Duodenal mucosa (tissue), 2 donors: ENCODE measurements at regions not wholly inside any gene's neighbourhood (a gene's known extent, or its start where the extent isn't known, plus 50 kb on each side); places are given as distances from the start of the nearest gene placed in this dataset.
A peak's percentile ranks its signal among the peaks of the same experiment; 100 is the strongest.

Experiments
- H3K27ac ChIP-seq: one replicate; pipeline ENCODE4 v1.7.0; 2013; ENCODE audit warnings: low read depth, low read length
- H3K27me3 ChIP-seq, 2 donors: one replicate each; pipeline ENCODE4 v1.7.0; 2013; ENCODE audit warnings: low read length in 2 of 2, control low read depth in 1 of 2; ENCODE audit not compliant: insufficient read depth in 2 of 2, control insufficient read depth in 1 of 2
- H3K36me3 ChIP-seq, 2 donors: one replicate each; pipeline ENCODE4 v1.7.0; 2013; ENCODE audit warnings: low read length in 2 of 2, control low read depth in 1 of 2; ENCODE audit not compliant: insufficient read depth in 2 of 2, control insufficient read depth in 1 of 2
- H3K4me1 ChIP-seq, 2 donors: one replicate each; pipeline ENCODE4 v1.7.0; 2013; ENCODE audit warnings: low read length in 2 of 2, control low read depth in 1 of 2; ENCODE audit not compliant: insufficient read depth in 2 of 2, control insufficient read depth in 1 of 2
- H3K4me3 ChIP-seq, 2 donors: one replicate each; pipeline ENCODE4 v1.7.0; 2013; ENCODE audit warnings: low read length in 2 of 2, low read depth in 1 of 2
- H3K9ac ChIP-seq, 2 donors: one replicate each; pipeline ENCODE4 v1.7.0; 2013; ENCODE audit warnings: low read length in 2 of 2, low read depth in 1 of 2
- H3K9me3 ChIP-seq, 2 donors: one replicate each; pipeline ENCODE4 v1.7.0; 2013; ENCODE audit warnings: low read length in 2 of 2, control low read depth in 1 of 2; ENCODE audit not compliant: control insufficient read depth in 1 of 2

DNA sequence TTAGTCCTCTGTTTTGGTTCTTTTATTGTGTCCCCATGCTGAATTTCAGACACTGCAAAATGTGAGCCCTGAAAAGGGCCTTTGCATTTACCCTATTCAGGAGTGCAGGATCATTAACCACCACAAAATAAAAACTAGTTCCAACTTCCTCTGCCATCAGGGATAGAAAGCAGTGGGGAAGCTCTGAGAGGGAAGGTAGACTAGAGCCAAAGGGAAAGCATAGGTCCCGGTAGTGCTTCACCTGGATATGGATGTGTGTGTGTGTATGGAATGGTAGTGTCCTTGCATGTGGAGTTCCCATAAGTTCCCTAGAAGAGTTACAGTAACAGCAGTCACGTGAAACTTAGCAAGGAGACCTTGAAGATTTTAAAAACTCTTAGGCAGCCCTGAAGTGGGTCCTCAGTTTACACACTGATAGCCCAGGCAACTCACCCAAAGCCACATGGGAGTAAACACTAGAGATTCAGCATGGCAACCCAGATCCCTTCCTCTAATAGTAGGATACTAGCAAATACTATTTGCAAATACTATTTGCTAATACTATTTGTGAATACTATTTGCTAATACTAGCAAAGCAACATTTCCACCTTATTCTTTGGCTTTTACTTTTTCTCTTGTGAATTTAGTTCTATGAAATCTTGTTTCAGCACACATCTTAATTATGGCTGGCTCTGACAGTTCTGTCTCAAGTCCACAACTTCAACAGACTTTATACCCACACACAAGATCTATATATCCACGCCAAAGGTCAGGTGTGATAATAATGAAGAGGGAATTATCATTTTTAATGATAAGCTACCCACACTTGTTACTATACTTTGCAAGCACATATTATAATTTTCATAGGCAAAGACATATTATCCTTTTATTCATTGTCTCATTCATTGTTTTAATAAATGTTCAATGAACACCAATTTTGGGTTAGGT lies 70.4 kb upstream of the IFNE start:
- H3K27ac ChIP-seq, result no peak overlapping the region
- peaks cover 2 to 6% of the 10 kb centered on the region in 2 donors for H3K27me3 ChIP-seq
- H3K9ac ChIP-seq, result no peak overlapping the region
- H3K9me3 ChIP-seq, result no peaks in the 10 kb centered on the region
- H3K4me1 ChIP-seq, result peaks cover 49 to 54% of the 10 kb centered on the region in 2 donors
- peak overlapping the region; percentile 18 to 37 for H3K4me3 ChIP-seq
- H3K36me3 ChIP-seq, result no peaks in the 10 kb centered on the region

DNA sequence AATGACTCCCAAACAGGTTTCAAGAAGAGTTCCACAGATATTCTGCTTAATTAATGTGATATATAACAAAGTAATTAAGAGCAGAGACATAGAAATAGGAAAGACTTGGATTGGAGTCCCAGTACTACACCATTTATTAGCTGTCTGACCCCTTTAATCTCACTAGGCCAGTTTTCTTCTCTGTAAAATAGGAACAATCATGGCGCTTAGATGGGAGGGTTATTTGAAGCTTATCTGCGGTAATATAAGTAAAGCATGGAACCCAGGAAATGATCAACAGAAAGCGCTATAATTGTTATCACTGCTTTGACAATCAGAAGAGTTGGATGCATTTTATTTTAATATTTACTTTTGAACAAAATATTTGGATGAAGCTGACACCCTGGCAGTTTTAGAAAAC lies 71.3 kb upstream of the IFNE start:
- Histone ChIP-seq H3K27ac (no peak overlapping the region), H3K9ac (no peak overlapping the region), H3K4me1 (peaks cover 44 to 45% of the 10 kb centered on the region in 2 donors), H3K27me3 (peaks cover 2 to 14% of the 10 kb centered on the region in 2 donors), H3K9me3 (no peaks in the 10 kb centered on the region), H3K4me3 (no peak overlapping the region), H3K36me3 (no peaks in the 10 kb centered on the region)

DNA sequence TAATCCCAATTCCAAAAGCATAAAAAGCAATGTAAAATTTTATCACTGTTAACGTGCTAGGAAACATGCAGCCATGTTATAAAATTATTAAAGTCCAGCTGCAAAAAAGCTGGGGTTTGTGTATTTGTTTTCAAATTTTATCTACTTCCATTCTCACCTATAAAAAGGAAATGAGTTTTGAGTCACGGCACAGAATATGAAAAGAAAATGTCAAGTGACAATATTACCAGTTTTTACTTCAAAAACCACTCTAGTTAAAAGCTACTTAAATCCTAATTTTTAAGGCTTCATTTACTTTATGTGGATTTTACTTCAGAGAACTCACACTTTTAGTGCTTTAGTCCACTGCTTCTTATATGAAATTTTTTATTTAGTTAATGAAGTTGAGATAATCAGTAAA lies 72.7 kb upstream of the IFNE start:
- Histone ChIP-seq H3K9ac (peak overlapping the region in 1 of 2 donors; percentile 10), H3K27me3 (peaks cover 5 to 16% of the 10 kb centered on the region in 2 donors), H3K27ac (no peak overlapping the region)

DNA sequence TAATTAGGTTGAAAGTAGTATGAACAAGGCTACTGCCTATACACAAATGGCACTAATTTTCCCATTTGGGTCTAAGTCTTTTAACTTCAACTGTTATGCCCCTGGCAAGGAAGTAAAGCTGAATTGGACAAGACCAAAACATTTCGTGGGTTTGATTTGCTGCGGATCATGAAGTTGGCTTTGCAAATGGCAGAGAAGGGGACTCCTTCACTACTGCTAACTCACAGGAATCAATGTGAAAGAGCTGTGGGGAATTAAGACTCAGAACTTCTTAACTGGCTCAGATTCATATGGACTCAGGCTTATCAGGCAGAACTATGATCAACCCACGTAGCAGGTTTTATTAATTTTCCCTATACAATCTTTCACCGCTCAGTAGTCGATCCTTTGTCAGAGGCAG lies 73.8 kb upstream of the IFNE start:
- H3K9ac ChIP-seq, result peak overlapping the region; percentile 61 to 63
- no peak overlapping the region for H3K27ac ChIP-seq
- H3K4me1 ChIP-seq, result peaks cover 22 to 23% of the 10 kb centered on the region in 2 donors
- no peaks in the 10 kb centered on the region for H3K36me3 ChIP-seq
- peak overlapping the region; percentile 57 to 69 for H3K4me3 ChIP-seq
- H3K27me3 ChIP-seq, result peaks cover 13 to 16% of the 10 kb centered on the region in 2 donors
- no peaks in the 10 kb centered on the region for H3K9me3 ChIP-seq

More for the DNA sequence above, 72.7 kb upstream of the IFNE start:
- Histone ChIP-seq H3K4me1 (peaks cover 32 to 33% of the 10 kb centered on the region in 2 donors), H3K9me3 (no peaks in the 10 kb centered on the region), H3K36me3 (no peaks in the 10 kb centered on the region), H3K4me3 (peak overlapping the region in 1 of 2 donors; percentile 57)

DNA sequence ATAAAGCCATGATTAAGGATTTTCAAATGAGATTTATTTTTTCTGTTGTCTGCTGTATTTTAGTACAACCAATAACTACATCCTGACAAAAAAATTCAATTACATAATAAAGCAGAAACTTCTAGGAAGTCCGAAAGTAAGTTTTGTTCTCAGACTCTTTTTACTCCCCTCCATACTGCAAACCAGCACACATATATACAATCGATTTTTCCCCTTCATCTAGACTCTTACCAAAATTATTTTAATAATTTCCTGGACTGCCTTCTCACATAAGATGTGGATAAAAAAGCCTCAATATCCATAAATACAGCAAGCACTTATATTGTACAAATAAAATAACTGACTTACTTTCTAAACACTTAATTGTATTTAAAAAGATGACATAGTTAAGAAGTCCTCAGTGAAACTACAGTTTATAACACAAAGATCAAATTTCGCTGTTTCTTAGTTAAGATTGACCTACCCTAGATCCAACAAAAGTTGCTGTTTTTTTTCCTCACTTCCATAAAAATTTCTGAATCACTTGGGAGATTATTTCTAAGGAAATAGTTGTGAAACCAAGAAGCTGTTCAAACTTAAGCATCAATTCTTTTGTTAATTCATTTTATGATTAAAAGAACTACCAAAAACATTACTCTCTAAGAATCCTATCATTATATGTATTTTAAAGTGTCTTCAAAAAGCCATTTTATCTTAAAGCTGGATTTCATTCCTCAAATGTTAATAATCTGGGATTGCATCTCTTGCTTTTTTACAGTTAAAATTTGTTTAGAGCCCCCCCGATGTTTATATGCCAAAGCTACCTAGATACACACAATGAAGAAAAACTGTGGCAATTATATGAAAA lies 74.7 kb upstream of the IFNE start:
- Histone ChIP-seq H3K27me3 (peaks cover 13 to 16% of the 10 kb centered on the region in 2 donors), H3K4me1 (peaks cover 14 to 15% of the 10 kb centered on the region in 2 donors), H3K4me3 (peak overlapping the region; percentile 69 to 83), H3K9ac (peak overlapping the region; percentile 41 to 89), H3K36me3 (no peaks in the 10 kb centered on the region), H3K27ac (no peak overlapping the region), H3K9me3 (no peaks in the 10 kb centered on the region)

DNA sequence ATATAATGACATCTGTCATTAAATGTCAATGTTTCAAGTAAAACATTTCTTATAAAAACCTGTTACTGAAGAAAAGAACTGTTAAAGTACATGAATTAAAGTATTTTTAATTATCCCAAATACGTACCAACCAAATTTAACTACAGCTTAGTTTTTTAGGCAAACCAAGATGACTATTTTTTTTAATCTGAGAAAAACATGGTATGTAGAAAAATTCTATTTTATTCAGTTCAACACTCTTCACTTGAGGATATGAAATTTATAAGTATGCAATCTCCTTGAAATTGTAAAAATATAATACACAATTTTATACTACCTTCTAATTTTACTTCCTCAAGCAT lies 75.3 kb upstream of the IFNE start:
- Histone ChIP-seq H3K9ac (peak overlapping the region in 1 of 2 donors; percentile 89), H3K9me3 (no peaks in the 10 kb centered on the region)

DNA sequence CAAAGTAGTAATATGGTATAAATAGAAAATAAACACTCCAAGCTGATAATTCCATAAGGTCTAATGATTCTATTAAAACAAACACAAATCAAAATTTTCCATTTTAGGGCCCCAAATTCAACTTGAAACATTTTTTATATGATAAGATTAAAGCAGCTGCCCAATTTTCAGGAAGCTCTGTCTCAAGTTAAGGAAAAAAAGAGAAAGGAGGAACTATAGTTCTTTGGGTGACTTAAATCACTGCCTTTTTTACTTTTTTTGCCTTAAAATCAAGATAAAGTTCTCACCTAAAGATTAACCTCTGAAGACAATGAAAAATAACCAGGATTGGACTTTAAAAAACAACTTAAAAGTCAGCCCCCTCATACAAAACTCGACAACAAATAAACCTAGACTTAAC lies 76.0 kb upstream of the IFNE start:
- Histone ChIP-seq H3K9ac (peak overlapping the region; percentile 36 to 89), H3K36me3 (no peaks in the 10 kb centered on the region), H3K27ac (no peak overlapping the region), H3K4me1 (peaks cover 2 to 4% of the 10 kb centered on the region in 2 donors), H3K4me3 (peak overlapping the region; percentile 69 to 83), H3K27me3 (peaks cover 13 to 16% of the 10 kb centered on the region in 2 donors), H3K9me3 (no peaks in the 10 kb centered on the region)

More for the DNA sequence above, 75.3 kb upstream of the IFNE start:
- Histone ChIP-seq H3K27me3 (peaks cover 13 to 16% of the 10 kb centered on the region in 2 donors), H3K4me3 (peak overlapping the region; percentile 69 to 83), H3K36me3 (no peaks in the 10 kb centered on the region), H3K4me1 (peaks cover 8 to 10% of the 10 kb centered on the region in 2 donors), H3K27ac (no peak overlapping the region)

DNA sequence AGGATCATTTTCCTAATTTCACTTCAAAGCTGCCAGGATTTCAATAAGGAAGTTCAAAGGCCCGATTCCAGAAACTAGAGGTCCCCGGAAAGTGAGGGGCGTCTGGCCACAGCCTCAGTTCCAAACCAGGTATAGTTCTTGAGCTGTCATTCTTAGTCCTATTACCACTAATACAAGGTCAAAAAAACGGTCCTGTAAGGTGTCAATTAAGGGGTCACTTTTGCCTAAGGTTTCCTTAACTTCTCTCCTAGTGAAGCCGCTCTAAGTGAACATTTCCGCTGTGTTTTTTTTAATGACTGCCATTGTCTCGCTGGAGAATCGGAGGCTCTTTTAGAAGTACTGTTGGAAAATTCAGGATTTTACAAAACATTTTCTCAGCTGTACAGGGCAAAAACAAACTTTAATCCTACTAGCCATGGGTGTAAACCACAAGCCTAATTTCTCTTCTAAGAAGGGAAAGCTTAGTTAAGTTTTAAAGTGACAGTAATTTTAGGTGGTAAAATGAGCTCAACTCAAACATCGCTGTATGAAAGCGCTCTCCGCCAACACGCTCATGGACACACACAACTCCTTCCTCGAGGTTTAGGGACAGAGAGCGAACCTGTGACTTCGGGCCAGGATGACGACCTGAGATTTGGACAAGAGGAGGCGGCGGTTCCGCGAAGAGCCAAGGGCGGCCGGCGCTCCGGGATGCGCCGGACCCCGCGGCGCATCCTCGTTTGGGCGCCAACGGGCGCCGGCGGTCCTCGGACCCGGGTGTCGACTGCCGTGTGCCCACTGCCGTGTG lies 76.7 kb upstream of the IFNE start:
- no peaks in the 10 kb centered on the region for H3K36me3 ChIP-seq
- H3K4me1 ChIP-seq, result no peaks in the 10 kb centered on the region
- peak overlapping the region; percentile 58 to 89 for H3K9ac ChIP-seq
- H3K9me3 ChIP-seq, result no peaks in the 10 kb centered on the region
- H3K27me3 ChIP-seq, result peaks cover 13 to 16% of the 10 kb centered on the region in 2 donors
- peak overlapping the region; percentile 69 to 83 for H3K4me3 ChIP-seq
- H3K27ac ChIP-seq, result peak overlapping the region; percentile 69

DNA sequence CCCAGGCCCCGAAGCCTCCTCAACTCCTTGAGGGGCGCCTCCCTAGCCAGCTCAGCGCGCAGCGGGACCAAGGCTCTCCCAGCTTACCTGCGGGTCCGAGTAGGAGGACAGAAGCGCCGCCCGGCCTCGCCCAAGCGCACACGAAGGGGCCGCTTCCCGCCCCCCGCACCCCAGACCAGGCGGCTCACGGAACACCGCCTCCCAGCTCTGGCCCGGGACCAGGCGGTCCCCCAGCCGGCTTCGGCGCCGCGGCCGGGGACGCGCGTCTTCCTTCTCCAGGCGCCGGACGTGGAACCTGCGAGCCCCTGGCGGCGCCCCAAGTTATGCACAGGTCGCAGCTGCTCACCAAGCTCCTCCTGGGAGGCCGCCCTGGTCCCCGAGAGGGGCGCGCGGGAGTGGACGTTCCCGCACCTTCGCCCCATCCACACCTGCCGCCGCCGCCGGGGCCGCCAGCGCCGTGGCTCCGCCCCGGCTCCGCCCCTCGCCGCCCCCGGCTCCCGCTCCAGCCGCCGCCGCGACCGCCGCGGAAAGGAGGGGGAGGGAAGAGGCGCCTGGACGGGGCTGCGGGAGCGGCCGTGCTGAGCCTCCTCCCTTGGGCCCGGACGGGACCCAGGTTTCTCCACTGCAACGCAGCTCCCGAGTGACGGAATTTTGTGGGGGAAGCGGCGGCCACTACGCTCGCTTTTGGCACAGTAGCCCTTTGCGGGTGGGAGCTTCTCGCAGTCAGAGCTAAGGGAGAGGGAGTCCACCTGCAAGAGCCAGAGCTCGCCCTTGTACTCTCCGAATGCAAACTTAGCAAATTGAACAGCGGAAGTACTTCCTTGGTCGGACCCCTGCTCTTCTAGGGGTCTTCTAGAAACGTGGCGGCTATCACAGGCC lies 77.5 kb upstream of the IFNE start:
- H3K36me3 ChIP-seq, result no peaks in the 10 kb centered on the region
- peak overlapping the region; percentile 69 to 83 for H3K4me3 ChIP-seq
- no peaks in the 10 kb centered on the region for H3K9me3 ChIP-seq
- H3K4me1 ChIP-seq, result no peaks in the 10 kb centered on the region
- H3K9ac ChIP-seq, result peak overlapping the region; percentile 65 to 89
- peaks cover 13 to 16% of the 10 kb centered on the region in 2 donors for H3K27me3 ChIP-seq
- H3K27ac ChIP-seq, result peak overlapping the region; percentile 69
